IMR-90 (cell line): ENCODE measurements at regions not wholly inside any gene's neighbourhood (a gene's known extent, or its start where the extent isn't known, plus 50 kb on each side); places are given as distances from the start of the nearest gene placed in this dataset.
"Not testable (repeated sequence)": the region's sequence is repeated elsewhere in the genome, so short reads cannot be mapped to it uniquely, and the experiment has no call there.

Experiments
- CEBPB ChIP-seq: IDR thresholded peaks from 2 replicates; pipeline ENCODE4 v1.6.1; 2012; ENCODE audit warnings: low read depth, low read length, improper control_type of control experiment
- FOS ChIP-seq: fragments of 150-350 bp; IDR thresholded peaks from 2 replicates; pipeline ENCODE4 v1.6.1; 2016; ENCODE audit warnings: low read depth, low read length
- MAFK ChIP-seq: IDR thresholded peaks from 2 replicates; pipeline ENCODE4 v1.6.1; 2012; ENCODE audit warnings: low read depth, low read length, improper control_type of control experiment
- MAZ ChIP-seq: IDR thresholded peaks from 2 replicates; pipeline ENCODE4 v1.6.1; 2012; ENCODE audit warnings: low read depth, mild to moderate bottlenecking, low read length, improper control_type of control experiment, moderate library complexity, borderline replicate concordance
- NFE2L2 ChIP-seq: fragments of 150-350 bp; IDR thresholded peaks from 2 replicates; pipeline ENCODE4 v1.6.1; 2016; ENCODE audit warnings: low read depth, mild to moderate bottlenecking, low read length
- POLR2A ChIP-seq: IDR thresholded peaks from 2 replicates; pipeline ENCODE4 v1.6.1; 2012; ENCODE audit warnings: mild to moderate bottlenecking, low read depth, low read length
- RFX5 ChIP-seq: IDR thresholded peaks from 2 replicates; pipeline ENCODE4 v1.8.0; 2012; ENCODE audit warnings: low read depth, mild to moderate bottlenecking, low read length, moderate library complexity
- TF ChIP-seq, protein P1 (sequence below): conservative IDR thresholded peaks from 2 replicates; pipeline ENCODE4 v1.5.1; 2012; ENCODE audit warnings: mild to moderate bottlenecking, low read depth, low read length, improper control_type of control experiment

DNA sequence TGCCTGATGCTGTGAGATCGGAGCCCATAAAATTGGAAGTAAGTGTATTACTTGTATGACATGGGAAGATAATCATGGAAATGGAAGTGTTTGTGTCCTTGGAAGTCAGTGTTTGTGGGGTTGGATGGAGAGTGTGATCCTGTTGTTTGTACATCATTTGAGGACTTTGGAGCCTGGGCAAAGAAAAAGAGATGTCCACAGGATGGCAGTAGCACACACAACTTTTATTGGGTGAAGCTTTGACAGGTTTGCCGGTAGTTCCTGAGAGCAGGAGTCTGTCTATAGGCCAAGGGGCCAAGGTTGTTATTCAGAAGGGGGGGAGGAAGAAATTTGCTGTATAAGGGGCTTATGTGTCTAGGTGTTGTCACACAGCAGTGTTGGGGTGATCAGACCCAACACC, 533.3 kb downstream of the RPIA start:
- TF ChIP-seq, protein P1, sequence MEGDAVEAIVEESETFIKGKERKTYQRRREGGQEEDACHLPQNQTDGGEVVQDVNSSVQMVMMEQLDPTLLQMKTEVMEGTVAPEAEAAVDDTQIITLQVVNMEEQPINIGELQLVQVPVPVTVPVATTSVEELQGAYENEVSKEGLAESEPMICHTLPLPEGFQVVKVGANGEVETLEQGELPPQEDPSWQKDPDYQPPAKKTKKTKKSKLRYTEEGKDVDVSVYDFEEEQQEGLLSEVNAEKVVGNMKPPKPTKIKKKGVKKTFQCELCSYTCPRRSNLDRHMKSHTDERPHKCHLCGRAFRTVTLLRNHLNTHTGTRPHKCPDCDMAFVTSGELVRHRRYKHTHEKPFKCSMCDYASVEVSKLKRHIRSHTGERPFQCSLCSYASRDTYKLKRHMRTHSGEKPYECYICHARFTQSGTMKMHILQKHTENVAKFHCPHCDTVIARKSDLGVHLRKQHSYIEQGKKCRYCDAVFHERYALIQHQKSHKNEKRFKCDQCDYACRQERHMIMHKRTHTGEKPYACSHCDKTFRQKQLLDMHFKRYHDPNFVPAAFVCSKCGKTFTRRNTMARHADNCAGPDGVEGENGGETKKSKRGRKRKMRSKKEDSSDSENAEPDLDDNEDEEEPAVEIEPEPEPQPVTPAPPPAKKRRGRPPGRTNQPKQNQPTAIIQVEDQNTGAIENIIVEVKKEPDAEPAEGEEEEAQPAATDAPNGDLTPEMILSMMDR: not testable (repeated sequence)
- not testable (repeated sequence) for TF ChIP-seq POLR2A, NFE2L2, RFX5, FOS, MAFK, CEBPB, MAZ
